ENCODE measurements at regions not wholly inside any gene's neighbourhood (a gene's known extent, or its start where the extent isn't known, plus 50 kb on each side); places are given as distances from the start of the nearest gene placed in this dataset.

DNA sequence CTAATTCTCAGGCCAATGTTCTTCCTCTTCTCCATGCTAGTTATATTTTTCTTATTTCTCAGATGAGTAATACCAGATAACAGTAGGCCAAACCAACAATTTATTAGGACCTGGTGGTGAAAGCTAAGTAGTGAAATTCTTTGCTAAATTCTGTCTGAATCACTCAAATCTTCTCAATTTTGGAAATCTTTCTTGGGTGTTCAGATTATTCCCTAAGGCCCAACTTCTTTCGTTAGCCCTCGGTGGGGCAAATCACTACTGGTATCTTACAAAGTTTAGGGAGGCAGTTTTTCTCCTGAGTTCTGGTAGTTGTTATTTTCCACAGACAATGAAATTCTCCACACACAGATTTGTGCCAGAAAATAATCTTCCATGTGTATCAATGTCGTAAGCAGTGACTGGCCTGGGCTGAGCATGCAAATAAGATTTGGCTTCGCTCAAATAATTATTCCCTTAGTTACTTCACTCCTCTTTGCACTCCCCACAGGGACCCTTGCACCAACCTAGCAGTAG, 443.5 kb upstream of the SLC14A2 start:
- no peaks in the 10 kb centered on the region for H3K27me3 ChIP-seq (ENCODE audit: control insufficient read depth in 2 of 2, insufficient read depth in 2 of 2, low read length in 2 of 2)
- H3K4me2 ChIP-seq (replicated peaks; ENCODE audit: extremely low read depth, low read length, poor library complexity, severe bottlenecking), result no peak overlapping the region
- H3K4me3 ChIP-seq (replicated peaks in 1 of 3; ENCODE audit: low read depth in 2 of 3, low read length in 3 of 3), result no peak overlapping the region
- H3K4me1 ChIP-seq (ENCODE audit: control insufficient read depth in 1 of 2, insufficient read depth in 2 of 2, low read length in 2 of 2), result peaks cover 10 to 15% of the 10 kb centered on the region in 2 donors
- H3K27ac ChIP-seq (ENCODE audit: low read depth in 1 of 2, low read length in 2 of 2), result no peak overlapping the region
- Mint-ChIP-seq H3K36me3 (no peaks in the 10 kb centered on the region), H3K4me1 (peaks cover 20% of the 10 kb centered on the region), H3K27ac (no peak overlapping the region), H3K4me3 (no peak overlapping the region), H3K9me3 (peaks cover 0 to 5% (median 0%) of the 10 kb centered on the region in 7 donors), H3K27me3 (ENCODE audit: low read depth in 3 of 3) (no peaks in the 10 kb centered on the region)
- H3K79me2 ChIP-seq (ENCODE audit: insufficient read depth, low read length), result no peaks in the 10 kb centered on the region
- no peaks in the 10 kb centered on the region for H3K36me3 ChIP-seq (replicated peaks in 1 of 2; ENCODE audit: control insufficient read depth in 1 of 2, insufficient read depth in 2 of 2, low read length in 2 of 2)
- intact Hi-C loops (cut with micrococcal nuclease), result no loop called here
- no peak overlapping the region for H3K9ac ChIP-seq (ENCODE audit: insufficient read depth, low read length, poor library complexity, severe bottlenecking)
- H4K20me1 ChIP-seq (ENCODE audit: insufficient read depth, low read length), result no peaks in the 10 kb centered on the region
- DNase-seq, result no peak
- no peak overlapping the region for H2AFZ ChIP-seq (ENCODE audit: insufficient read depth, low read depth, low read length, poor library complexity, severe bottlenecking)
- WGBS (ENCODE audit: insufficient coverage), result 100% methylated on average over 2 of the region's 4 CpGs
- no peaks in the 10 kb centered on the region for H3K9me3 ChIP-seq (replicated peaks in 1 of 2; ENCODE audit: control insufficient read depth in 1 of 2, insufficient read depth in 1 of 2, low read length in 2 of 2)
- TF ChIP-seq, protein P1, sequence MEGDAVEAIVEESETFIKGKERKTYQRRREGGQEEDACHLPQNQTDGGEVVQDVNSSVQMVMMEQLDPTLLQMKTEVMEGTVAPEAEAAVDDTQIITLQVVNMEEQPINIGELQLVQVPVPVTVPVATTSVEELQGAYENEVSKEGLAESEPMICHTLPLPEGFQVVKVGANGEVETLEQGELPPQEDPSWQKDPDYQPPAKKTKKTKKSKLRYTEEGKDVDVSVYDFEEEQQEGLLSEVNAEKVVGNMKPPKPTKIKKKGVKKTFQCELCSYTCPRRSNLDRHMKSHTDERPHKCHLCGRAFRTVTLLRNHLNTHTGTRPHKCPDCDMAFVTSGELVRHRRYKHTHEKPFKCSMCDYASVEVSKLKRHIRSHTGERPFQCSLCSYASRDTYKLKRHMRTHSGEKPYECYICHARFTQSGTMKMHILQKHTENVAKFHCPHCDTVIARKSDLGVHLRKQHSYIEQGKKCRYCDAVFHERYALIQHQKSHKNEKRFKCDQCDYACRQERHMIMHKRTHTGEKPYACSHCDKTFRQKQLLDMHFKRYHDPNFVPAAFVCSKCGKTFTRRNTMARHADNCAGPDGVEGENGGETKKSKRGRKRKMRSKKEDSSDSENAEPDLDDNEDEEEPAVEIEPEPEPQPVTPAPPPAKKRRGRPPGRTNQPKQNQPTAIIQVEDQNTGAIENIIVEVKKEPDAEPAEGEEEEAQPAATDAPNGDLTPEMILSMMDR (IDR thresholded peaks at IDR 0.05), result no peak

DNA sequence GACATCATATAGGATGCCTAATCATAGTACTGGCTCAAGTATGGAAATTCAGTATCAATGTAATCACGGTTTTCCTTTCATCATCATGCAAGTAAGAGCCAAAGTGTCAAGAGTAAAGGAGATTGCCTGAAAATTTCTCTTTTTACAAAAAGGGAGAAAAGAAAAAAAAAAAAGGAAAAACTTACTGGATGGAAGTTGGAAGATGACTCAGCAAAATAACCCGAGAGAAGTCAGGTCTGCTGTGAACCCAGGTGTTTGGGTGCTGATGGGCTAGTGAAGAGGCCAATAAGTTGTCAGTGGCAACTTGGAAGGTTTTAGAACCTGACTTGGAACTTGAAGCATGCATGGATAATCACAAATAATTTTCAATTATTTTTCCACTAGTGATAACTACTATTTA, 441.9 kb upstream of the SLC14A2 start:
- H3K27ac Mint-ChIP-seq, result no peak overlapping the region
- Histone ChIP-seq H3K4me1 (ENCODE audit: control insufficient read depth in 1 of 2, insufficient read depth in 2 of 2, low read length in 2 of 2) (peaks cover 9 to 13% of the 10 kb centered on the region in 2 donors), H3K9me3 (replicated peaks in 1 of 2; ENCODE audit: control insufficient read depth in 1 of 2, insufficient read depth in 1 of 2, low read length in 2 of 2) (no peaks in the 10 kb centered on the region), H3K27ac (ENCODE audit: low read depth in 1 of 2, low read length in 2 of 2) (no peak overlapping the region), H3K79me2 (ENCODE audit: insufficient read depth, low read length) (no peaks in the 10 kb centered on the region), H2AFZ (ENCODE audit: insufficient read depth, low read depth, low read length, poor library complexity, severe bottlenecking) (no peak overlapping the region), H3K27me3 (ENCODE audit: control insufficient read depth in 2 of 2, insufficient read depth in 2 of 2, low read length in 2 of 2) (no peaks in the 10 kb centered on the region), H4K20me1 (ENCODE audit: insufficient read depth, low read length) (no peaks in the 10 kb centered on the region), H3K4me2 (replicated peaks; ENCODE audit: extremely low read depth, low read length, poor library complexity, severe bottlenecking) (no peak overlapping the region), H3K36me3 (replicated peaks in 1 of 2; ENCODE audit: control insufficient read depth in 1 of 2, insufficient read depth in 2 of 2, low read length in 2 of 2) (no peaks in the 10 kb centered on the region), H3K4me3 (replicated peaks in 1 of 3; ENCODE audit: low read depth in 2 of 3, low read length in 3 of 3) (no peak overlapping the region), H3K9ac (ENCODE audit: insufficient read depth, low read length, poor library complexity, severe bottlenecking) (no peak overlapping the region)
- H3K4me1 Mint-ChIP-seq, result peaks cover 15% of the 10 kb centered on the region
- H3K4me3 Mint-ChIP-seq, result no peak overlapping the region
- H3K36me3 Mint-ChIP-seq, result no peaks in the 10 kb centered on the region
- no peak for DNase-seq
- H3K9me3 Mint-ChIP-seq, result peaks cover 0 to 10% (median 2%) of the 10 kb centered on the region in 7 donors
- TF ChIP-seq, protein P1 (IDR thresholded peaks at IDR 0.05), result no peak
- H3K27me3 Mint-ChIP-seq (ENCODE audit: low read depth in 3 of 3), result peaks cover 0 to 1% (median 0%) of the 10 kb centered on the region in 3 donors
- intact Hi-C loops (cut with micrococcal nuclease), result no loop called here
- WGBS (ENCODE audit: insufficient coverage), result 20% methylated on average over 1 of the region's 2 CpGs
